GM19351 (cell line): ENCODE measurements at regions not wholly inside any gene's neighbourhood (a gene's known extent, or its start where the extent isn't known, plus 50 kb on each side); places are given as distances from the start of the nearest gene placed in this dataset.
A peak's percentile ranks its signal among the peaks of the same experiment; 100 is the strongest.
"Not testable (repeated sequence)": the region's sequence is repeated elsewhere in the genome, so short reads cannot be mapped to it uniquely, and the experiment has no call there.

Experiments
- ATAC-seq: cut with Tn5 transposase; IDR thresholded peaks from one replicate; pipeline ENCODE4 v1.9.1; 2021; ENCODE audit warnings: mild to moderate bottlenecking, moderate library complexity; ENCODE audit not compliant: unreplicated experiment

- no peak for ATAC-seq
Observed at GRCh38 chr7:55299273-55299967, 65.7 kb upstream of the LANCL2 start.

- peak; percentile 55 for ATAC-seq
Observed at GRCh38 chr7:55303220-55303619, 61.9 kb upstream of the LANCL2 start.

- ATAC-seq = no peak
Observed at GRCh38 chr7:55304018-55304762, 60.9 kb upstream of the LANCL2 start.

GRCh38 chr7:55305135-55305534 lies 60.0 kb upstream of the LANCL2 start:
- no peak for ATAC-seq

GRCh38 chr7:55306331-55306730 lies 58.8 kb upstream of the LANCL2 start:
- ATAC-seq = no peak

GRCh38 chr7:55307123-55307916 lies 57.8 kb upstream of the LANCL2 start:
- ATAC-seq = no peak

GRCh38 chr7:55308186-55308929 lies 56.8 kb upstream of the LANCL2 start:
- no peak for ATAC-seq

GRCh38 chr7:55309040-55309991 lies 55.8 kb upstream of the LANCL2 start:
- peak; percentile 87 for ATAC-seq

- no peak for ATAC-seq
Observed at GRCh38 chr7:55310287-55311025, 54.7 kb upstream of the LANCL2 start.

- not testable (repeated sequence) for ATAC-seq
Observed at GRCh38 chr7:55311892-55312291, 53.2 kb upstream of the LANCL2 start.

GRCh38 chr7:55313671-55314070 lies 51.5 kb upstream of the LANCL2 start:
- not testable (repeated sequence) for ATAC-seq

GRCh38 chr7:55314967-55315366 lies 50.2 kb upstream of the LANCL2 start:
- no peak for ATAC-seq
